ENCODE measurements at regions not wholly inside any gene's neighbourhood (a gene's known extent, or its start where the extent isn't known, plus 50 kb on each side); places are given as distances from the start of the nearest gene placed in this dataset.

- TF ChIP-seq AKNA (CRISPR knock-in tag; IDR thresholded peaks at IDR 0.05; ENCODE audit: borderline replicate concordance), result peak; percentile 57; the same call in 1 of the 2 replicates
- no peak for TF ChIP-seq ZC3H13 (CRISPR knock-in tag; IDR thresholded peaks at IDR 0.05)
- peak; percentile 76; the same call in 1 of the 2 replicates for TF ChIP-seq ZBTB44 (CRISPR knock-in tag; IDR thresholded peaks at IDR 0.05)
- no peak for TF ChIP-seq SKIL (CRISPR knock-in tag; IDR thresholded peaks at IDR 0.05; ENCODE audit: borderline replicate concordance)
- peak; percentile 87 for TF ChIP-seq ZSCAN9 (CRISPR knock-in tag; IDR thresholded peaks at IDR 0.05; ENCODE audit: borderline replicate concordance)
- no peak; the same call in 1 of the 2 replicates for TF ChIP-seq ZNF160 (CRISPR knock-in tag; IDR thresholded peaks at IDR 0.05)
- TF ChIP-seq SIN3A (IDR thresholded peaks at IDR 0.05; ENCODE audit: borderline replicate concordance, low read depth, low read length), result peak; percentile 64; the same call in 1 of the 2 replicates
- TF ChIP-seq SATB2 (CRISPR knock-in tag; IDR thresholded peaks at IDR 0.05), result no peak
- no peak for TF ChIP-seq ZMYM2 (CRISPR knock-in tag; IDR thresholded peaks at IDR 0.05)
- peak; percentile 62; the same call in 1 of the 2 replicates for TF ChIP-seq ZBED4 (CRISPR knock-in tag; IDR thresholded peaks at IDR 0.05; ENCODE audit: borderline replicate concordance)
- TF ChIP-seq ZBTB26 (CRISPR knock-in tag; IDR thresholded peaks at IDR 0.05; ENCODE audit: borderline replicate concordance), result 0 out of 2 replicates have a peak, but pooled peaks have one; percentile 57
- TF ChIP-seq CBFB (CRISPR knock-in tag; IDR thresholded peaks at IDR 0.05), result no peak
- TF ChIP-seq ATF6 (CRISPR knock-in tag; conservative IDR thresholded peaks at IDR 0.05), result no peak
These were observed 62.1 kb upstream of the SLC6A11 start (continued) for GRCh38 chr3:10753964-10754363.

All from HepG2 (cell line).